CD4-positive, alpha-beta T cell treated with Interleukin-4 for 4 hours (primary cell): ENCODE measurements at regions not wholly inside any gene's neighbourhood (a gene's known extent, or its start where the extent isn't known, plus 50 kb on each side); places are given as distances from the start of the nearest gene placed in this dataset.

ENCODE experiments used
- DNase-seq: peaks from one replicate; pipeline ENCODE4 v3.0.0-alpha.2; 2020

DNA sequence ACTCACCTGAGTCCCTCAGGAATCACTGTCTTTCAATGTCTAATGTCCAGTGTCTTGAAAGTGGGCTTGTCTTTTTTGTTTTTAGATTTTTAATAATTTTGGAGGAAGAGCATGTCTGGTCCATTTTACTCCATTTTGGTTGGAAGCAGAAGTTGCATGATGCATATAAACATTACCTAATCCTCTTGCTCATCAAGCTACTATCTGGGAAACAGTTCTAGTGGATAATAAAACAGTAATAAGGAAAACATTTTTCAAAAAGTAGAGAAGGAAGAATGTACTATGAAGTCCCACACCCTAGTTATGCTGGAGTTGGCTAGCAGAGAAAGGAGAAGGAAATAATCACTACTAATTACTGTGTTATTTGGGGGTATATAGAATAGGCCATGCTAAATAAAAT lies 263.7 kb downstream of the ETAA1 start:
- no peak for DNase-seq

DNA sequence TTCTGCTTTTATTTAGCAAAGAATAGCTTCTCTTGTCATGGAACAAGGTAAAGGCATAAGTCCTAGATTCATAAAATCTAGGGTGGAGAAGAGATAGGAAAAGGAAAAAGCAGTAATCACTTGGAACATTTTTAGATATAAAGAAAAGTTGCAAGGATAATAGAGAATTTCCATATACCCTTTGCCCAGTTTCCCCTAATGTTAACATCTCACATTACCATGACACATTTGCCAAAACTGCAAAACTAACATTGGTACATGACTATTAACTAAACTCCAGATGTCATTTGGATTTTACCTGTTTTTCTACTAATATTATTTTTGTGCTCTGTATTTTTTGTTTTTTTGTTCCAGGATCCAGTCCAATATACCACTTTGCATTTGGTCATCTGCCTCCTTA lies 265.1 kb downstream of the ETAA1 start:
- DNase-seq: no peak

DNA sequence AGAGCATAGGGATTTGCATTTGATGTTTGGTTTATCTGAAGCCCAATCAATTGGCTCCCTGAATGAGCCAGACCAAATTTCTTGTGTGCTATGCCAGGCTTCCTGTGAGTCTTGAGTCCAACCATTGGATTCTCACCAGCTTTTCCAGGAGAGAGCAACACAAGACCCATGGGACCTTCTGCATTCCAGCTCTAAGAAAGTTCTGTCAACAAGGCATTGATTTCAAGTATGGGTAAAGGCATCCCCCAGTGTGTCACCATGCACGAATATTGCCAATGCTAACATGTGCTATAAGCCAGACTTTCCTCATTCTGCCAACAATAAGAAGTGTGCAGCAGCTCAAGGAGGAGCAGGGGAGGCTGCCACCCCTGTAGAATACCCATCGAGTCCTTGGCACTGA lies 266.6 kb downstream of the ETAA1 start:
- no peak for DNase-seq

DNA sequence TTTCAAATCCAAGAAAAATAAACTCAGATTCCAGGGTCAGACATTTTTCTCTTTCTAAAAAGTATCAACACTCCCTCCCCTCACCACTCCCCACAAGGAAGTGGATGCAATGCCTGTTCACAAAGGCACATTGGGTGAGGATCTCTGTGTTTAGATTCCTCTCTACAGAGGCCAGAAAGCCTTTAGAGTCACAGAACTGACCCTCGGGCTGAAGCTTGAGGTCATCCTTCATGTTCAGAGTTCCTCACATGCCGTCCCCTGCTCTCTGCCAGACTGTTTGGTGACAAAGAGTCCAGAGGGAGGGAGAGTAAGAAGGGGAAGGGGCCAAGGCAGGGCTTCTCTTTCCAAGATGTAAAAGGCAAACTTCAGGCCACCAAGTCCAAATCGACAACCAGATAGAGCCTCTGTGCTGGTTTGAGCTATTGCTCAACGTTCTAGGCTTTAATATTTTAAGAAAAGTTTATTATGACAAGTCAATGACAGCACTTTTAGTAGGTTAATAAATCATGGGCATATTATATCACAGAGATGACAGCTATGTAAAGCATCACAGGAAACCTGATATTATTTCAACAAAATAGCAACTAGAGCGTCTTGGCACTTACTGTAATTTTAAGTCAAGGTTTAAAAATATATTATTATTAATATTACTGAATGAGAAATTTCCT lies 269.4 kb downstream of the ETAA1 start:
- no peak for DNase-seq

DNA sequence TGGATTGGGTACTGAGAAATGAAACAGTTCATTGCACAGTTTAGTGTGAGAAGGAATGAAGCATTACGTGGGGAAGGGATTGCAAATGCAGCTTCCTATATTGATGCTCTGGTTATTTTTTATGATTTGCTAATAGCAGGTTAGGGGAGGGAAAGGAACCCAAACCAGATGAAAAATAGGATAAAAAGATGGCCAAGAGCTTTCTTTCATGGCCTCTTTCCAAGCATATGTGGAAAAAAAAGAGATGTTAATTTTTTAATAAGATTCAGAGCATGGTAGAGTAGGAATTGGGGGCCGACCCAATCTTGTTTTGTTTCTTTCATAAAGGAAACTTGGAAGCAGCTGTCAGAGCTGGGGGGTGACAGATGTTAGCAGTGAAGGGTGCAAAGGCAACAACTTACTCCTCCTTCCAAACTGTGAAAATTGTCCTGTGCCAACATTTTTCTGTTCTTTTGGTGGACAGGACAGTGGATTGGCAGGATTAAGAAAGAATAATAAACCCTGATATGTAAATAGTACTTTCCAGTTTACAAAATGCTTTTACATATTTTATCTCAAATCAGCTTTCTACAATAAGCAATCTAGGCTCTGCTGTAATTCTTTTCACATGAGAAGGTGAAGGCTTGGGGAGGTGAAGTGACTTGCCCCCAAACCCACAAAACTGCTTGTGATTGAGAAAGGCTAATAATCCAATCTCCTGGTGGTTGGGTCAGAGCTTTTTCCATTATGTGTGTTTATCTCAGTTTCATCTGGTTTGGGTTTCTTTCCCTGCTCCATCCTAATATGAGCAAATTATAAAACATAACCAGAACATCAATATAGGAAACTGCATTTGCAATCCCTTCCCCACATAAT lies 270.1 kb downstream of the ETAA1 start:
- no peak for DNase-seq

DNA sequence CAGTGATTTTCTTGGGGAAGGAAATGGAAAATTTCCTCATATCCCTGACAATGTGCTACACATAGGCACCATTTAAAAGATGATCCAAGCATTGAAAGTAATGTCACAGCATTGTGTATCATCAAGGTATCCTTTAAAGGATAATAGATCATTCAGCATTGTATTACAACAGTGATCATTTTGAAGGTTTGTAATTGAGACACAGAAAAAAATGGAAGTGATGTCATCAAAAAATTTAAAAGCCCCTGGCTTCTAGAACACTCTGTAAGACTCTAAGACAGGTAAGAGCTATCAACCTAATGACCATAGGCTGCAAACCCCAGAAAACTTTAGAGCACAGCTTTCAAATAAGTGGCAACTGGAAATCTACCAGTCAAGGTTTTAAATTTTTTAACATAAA lies 271.4 kb downstream of the ETAA1 start:
- DNase-seq: no peak

DNA sequence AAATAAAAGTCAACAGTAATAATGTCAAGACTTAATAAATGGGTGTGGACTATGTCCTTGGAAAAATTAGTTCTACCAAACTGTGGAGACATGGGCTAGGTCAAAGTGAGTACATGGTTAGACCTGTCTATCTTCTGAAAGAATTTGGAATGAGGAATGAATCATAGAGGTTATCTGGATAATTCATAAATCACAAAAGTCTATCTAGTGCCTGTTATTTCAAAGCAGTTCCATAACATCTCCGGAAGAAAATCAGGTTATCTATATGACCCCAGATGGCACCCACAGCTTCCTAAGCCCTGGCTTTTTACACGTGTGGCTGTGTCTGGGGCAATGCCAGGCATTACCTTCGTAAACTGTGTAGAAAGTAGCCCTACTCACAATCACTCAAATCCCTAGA lies 272.0 kb downstream of the ETAA1 start:
- no peak for DNase-seq

DNA sequence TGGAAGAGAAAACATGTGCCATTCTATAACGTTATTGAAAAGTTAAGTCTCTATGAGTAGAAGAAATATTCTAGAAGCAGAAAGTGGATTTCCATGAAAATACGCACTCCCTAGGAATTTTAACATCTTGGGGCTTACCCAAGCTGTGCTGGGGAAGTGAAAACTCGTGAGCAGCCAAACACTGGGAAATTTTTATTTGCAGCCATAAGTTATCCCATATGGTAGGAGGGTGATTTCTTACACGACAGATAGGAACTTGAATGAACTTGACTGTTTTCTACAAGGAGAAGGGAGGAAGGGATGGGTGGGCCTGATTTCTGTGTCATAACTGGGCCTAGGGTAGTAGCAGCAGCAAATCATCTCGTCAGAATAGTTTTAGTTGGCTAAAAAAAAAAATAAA lies 272.6 kb downstream of the ETAA1 start:
- DNase-seq: no peak

DNA sequence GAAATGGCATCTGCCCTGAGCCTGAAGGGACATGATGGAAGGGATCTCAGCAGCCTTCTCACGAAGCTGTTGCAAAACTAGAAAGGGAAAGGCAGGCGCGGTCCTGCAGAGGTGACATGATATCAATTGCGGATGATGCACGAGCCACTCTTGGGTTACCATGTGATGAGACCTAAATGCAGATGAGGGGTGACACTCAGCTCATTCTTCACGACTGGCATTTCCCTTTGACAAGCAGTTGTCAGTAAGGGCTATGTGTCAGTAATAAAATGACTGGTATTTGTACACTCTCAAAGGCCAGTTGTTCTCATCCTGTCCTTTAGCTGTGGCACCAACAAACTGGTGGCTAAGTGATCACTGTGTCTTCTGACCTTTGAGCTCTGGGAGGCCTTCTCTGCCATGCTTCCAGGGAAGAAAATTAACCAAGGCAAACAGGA lies 273.6 kb downstream of the ETAA1 start:
- no peak for DNase-seq

DNA sequence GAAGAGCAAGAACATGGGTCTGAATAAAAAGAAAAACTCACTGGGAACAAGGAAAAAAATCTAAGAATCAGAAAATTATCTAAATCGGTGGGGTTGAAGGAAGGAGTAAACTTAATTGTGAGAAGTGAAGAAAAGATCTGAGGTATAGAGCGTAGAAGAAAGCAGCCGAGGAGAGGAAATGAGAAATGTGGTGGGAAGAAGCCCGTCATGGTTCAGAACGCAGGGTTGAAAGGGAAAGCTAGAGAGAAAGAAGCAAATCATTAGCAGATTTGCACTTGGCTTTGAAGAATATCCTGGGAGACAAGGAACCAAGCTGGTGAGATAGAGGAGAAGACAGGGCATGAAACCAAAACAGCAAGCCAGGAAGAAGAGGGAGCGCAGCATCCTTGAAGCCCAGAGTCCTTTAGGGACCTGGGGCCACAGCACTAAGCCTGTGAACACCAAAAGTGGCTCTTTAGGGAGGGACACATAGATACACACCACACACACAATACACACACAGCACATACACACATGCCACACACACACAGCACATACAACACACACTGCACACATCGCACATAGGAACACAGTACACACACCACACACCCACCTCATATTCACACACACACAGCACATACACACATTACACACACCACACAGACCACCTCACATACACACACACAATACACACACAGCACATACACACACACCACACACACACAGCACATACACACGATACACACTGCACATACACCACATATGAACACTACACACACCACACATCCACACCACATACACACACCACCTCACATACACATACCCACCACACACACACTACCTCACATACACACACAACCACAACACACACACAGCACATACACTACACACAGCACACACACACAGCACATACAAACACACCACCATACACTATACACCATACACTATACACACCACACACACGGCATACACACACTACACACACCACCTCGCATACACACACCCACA lies 274.6 kb downstream of the ETAA1 start:
- DNase-seq: no peak

DNA sequence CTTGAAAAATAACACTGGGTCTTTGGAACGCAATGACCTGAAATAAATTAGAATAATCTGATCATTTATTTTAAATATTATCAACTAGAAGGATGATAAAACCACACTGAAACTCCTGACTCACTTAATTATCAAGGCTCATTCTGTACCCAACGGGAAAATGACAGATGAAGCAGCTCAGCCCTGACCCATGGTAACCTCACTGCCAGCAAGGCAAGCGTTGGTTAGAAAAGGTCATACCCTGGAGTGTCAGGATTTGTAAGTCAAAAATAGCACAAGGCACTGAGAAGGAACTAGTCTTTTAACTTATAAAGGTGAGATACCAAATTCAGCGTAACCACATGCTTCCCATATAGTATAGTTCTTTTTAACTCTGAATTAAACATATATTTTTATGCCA lies 277.5 kb downstream of the ETAA1 start:
- no peak for DNase-seq

DNA sequence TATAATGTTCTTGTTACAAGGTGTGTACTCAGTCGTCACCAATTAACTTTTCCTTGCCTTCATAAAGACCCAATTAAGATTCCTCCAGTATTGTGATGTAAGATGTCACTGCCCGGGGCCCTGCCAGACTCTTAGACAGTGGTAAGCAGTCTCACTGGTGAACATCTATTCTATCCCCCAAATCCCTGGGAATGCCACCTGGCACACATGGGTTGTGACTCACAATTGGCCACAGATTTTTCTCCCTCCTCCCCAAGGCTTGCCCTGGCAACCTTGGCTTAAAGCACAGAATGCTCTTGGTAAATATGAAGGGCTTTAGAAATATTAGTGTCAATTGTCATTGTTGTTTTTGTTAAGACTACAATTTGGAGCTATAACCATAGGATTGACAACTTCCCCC lies 287.9 kb downstream of the ETAA1 start:
- no peak for DNase-seq

DNA sequence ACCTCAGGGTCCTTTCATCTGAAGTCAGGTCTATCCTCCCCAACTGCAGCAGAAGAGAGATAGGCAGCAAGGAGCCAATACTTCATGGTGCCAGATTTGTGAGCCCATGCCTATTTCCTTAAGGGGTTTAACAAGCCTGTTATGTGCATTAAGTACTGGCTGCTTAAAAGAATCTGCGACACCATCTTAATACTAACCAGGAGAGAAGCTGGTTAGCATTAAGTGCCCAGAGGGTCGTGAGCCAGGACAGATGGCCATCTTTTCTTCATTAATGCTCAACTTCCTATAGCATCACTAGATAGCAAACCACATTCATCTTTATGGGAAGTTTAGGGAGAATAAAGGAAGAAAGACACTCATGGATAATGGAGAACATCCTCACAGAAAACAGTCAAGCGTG lies 289.1 kb downstream of the ETAA1 start:
- DNase-seq: no peak

DNA sequence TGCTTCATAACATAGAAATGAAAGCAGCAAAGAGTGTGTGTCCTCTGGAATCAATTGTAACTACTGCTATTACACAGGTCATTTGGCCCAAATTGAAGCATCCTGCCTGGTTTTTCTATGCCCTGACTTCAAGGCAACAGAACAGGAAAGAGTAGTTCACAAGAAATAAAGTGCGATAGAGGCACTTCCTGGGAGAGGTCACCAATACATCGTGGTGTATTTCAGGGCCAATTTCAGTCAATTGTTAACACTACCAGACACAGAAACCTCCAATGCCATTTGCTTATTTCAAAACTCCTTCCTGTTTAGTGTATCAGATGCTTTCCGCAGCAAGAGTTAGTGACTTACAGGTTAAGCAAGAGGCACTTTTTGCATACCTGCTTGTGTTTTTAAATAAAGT lies 292.1 kb downstream of the ETAA1 start:
- no peak for DNase-seq

DNA sequence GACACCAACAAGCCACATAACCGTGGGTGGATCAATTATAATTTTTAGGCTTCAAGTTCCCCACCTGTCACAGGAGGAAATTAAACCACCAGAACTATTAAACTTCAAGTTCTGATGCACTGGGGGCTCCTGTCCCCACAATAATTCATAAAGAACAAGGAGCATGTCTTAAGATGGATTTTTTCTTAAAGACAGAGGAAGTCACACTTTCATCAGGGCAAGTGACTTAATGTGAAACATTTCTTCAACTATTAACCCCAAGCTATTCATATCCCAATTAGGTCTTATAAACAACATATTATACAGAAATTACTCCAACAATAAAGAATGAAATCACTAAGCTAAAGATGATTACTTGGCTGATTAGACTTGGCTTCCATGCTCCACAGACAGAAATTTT lies 292.5 kb downstream of the ETAA1 start:
- no peak for DNase-seq

DNA sequence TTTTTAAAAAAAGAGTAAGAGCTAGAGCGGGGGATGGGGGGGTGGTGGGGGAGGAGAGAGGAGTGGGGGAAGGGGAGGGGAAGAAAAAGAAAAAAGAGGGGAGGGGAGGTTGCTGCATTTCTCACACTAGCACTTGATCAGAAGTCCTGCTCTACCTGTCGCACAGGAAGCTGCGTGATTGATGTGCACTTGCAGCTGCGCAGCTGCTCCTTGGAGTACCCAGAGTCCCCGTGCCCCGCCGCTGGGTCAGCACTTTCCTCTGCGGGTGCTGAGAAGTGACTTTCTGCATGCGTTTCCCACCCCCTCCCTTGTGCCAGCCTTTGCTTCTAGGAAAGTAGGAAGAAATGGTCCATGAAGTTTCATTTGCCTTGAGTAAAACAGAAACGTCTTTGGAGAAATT lies 297.3 kb downstream of the ETAA1 start:
- no peak for DNase-seq

DNA sequence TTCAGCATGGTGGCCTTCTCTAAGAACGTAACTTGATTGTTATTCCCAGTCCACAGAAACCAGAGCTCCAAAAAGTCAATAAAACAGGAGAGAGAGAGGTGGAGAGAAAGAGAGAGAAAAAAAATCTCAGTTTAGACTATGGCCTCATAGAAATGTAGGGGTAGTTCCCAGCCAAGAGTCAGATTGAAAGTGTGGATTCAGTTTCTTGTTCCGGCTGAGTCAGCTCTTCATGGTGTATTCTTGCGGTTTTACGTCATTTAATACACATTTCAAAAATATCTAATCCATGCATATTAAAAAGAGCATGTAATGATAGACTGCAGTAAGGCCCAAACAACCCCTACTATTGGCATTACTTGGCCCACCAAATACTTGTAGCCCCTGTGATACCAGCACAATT lies 303.9 kb downstream of the ETAA1 start:
- no peak for DNase-seq

DNA sequence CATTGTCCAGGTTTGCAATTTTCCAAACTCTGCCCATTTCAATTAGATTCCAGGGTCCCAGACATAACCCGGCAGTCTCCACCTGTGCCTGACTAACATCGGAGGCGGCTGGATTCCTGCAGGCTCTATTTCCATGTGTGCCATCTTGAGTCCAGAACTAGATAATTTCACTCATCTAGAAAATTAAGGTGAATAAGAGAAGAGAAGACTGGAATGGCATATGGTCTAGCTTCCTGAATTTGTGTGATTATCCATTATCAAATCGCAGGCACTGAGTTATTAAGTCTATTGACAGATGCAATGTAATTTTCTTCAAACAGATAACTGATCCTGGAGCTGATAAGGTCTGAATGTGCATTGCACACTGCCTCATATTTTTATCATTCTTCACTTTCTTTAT lies 305.2 kb downstream of the ETAA1 start:
- no peak for DNase-seq

DNA sequence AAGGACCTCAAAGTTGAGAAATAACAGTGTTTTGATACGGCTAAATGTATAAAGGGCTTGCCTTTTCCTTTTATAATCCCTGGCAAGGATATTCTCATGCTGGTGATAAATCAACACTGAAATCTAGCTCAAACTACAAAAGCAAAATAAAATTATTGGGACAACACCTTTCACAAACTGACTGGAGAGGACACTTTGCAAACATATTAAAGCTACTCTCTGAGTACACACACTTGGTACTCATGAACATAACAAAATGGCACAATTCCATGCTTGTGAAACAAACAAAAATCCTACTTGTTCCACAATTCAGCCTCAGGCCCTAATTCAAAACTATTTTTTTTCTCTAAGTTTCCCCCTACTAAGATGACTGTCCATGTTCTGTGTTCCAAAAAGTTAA lies 305.8 kb downstream of the ETAA1 start:
- no peak for DNase-seq

DNA sequence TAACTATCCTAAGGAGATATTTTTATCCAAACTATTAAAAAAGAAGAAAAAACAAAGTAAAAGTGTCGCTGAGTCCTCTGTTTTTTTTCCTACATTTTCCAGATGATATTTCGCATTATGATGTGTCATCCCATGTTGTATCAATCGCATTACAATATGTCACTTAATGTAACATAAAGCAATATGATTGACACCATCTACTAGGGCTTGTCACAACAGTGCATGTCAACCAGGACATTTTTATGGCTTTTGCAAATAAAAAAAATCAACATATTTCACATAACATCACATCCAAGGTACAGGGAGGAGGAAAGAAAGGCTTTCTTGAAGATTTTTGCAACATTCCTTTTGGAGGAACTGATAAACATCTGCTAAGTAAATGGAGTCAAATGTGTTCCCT lies 308.9 kb downstream of the ETAA1 start:
- no peak for DNase-seq

DNA sequence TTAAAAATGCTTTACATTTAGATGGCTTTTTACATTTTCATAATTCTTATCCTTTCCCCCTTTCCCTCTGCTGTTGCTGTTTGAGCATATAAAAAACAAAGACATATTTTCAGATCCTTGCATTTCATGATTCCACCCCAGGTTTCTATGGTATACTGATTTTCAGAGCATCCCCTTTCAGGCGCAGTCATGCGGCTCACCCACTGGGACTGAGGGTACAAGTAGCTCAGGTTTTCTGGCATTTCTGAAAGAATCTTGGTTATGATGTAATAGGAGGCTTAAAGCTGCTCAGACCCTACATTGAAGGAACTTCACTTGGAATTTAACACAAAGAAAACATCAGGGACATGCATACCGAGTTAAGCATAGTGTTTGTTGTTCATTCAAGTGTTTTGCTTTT lies 310.8 kb downstream of the ETAA1 start:
- no peak for DNase-seq

DNA sequence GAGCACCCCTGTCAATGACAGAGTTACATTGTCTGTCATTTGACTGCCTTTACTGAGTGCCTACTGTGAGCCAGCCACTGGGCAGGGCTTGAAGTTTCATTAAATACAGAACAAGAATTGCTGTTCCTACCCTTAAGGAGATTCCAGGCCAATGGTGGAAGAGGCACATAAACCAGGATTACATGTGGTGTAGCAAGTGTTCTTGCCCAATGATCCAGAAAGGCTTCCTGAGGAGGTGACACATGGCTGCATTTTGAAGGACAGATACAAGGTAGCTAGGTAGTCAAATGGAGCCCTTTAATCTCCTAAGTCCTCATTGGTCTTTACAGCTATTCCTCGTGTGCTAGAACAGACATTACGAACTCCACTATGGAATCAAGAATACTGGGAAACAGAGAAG lies 312.7 kb downstream of the ETAA1 start:
- no peak for DNase-seq

DNA sequence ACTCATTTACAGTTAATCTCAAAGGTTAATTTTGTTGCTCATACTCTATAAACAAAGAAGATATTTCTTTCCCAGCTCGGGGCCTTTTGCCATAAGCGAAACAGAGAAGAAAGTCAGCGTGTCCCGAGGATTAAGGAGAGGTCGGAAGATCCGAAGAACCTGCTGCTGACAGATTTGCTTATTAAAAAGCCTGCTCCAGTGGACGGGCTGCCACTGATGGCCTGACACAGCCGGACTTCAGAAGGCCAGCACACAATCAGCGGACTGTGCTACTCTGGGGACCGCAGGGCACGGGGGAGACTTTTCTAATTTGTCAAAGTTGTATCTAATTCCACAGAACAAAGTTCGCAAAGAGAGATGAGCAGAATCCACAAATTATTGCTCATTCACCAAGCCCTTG lies 315.4 kb downstream of the ETAA1 start:
- DNase-seq: no peak

DNA sequence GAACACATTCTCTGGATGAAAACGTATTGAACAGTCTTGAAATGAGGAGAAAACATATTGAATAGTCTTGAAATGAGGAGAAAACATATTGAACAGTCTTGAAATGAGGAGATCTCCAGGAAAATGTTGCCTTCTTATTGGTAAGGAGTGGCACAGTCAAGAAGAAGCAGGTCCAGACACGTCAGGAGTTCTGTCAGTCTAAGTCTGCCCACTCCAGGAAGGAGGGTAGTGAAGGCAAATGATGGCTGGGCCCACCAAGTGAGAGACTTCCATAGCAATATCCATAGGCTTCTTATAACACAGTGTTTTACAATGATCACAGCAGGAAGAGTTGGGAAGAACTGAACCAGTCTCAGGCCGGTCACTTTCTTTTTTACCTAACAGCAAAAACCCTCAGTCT lies 316.2 kb downstream of the ETAA1 start:
- DNase-seq: no peak
